ENCODE measurements at regions not wholly inside any gene's neighbourhood (a gene's known extent, or its start where the extent isn't known, plus 50 kb on each side); places are given as distances from the start of the nearest gene placed in this dataset.

DNA sequence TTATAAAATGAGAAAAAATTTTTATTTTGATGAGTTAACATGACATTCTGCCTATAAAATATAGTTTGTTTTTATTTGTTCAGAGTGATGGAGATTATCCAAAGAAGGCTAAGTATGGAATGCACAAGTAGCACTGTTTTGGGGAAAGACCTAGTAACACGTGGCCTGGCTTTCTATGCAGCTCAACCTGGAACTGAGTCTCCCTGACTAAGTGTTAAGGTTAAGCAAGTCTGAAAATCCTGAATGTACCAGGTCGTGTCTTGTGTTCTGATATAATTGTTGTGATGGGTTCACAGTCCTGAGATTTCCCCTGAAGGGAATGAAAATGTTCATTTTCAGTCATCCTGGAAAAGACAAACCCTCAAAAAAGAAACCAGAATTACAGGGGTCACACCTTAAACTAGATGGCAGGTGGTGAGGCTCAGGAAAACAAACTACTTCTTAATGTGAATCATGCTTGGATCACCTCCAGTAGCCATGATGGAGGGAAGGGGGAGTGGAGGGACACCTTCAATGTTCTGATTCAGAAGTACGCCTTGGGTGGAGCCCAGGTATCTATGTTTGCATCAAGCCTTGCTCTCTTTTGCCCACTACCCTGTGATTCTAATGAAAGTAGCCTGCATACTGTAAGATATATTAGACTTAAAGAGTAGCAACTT, 236.8 kb downstream of the ALX1 start:
- TF ChIP-seq USF2 (IDR thresholded peaks at IDR 0.05; ENCODE audit: borderline replicate concordance, low read depth, low read length) (no peak), TEAD4 (IDR thresholded peaks at IDR 0.05; ENCODE audit: borderline replicate concordance, insufficient read depth) (no peak), TCF12 (IDR thresholded peaks at IDR 0.05) (no peak)
- TF ChIP-seq, protein P1, sequence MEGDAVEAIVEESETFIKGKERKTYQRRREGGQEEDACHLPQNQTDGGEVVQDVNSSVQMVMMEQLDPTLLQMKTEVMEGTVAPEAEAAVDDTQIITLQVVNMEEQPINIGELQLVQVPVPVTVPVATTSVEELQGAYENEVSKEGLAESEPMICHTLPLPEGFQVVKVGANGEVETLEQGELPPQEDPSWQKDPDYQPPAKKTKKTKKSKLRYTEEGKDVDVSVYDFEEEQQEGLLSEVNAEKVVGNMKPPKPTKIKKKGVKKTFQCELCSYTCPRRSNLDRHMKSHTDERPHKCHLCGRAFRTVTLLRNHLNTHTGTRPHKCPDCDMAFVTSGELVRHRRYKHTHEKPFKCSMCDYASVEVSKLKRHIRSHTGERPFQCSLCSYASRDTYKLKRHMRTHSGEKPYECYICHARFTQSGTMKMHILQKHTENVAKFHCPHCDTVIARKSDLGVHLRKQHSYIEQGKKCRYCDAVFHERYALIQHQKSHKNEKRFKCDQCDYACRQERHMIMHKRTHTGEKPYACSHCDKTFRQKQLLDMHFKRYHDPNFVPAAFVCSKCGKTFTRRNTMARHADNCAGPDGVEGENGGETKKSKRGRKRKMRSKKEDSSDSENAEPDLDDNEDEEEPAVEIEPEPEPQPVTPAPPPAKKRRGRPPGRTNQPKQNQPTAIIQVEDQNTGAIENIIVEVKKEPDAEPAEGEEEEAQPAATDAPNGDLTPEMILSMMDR (IDR thresholded peaks at IDR 0.05): no peak
